GM12878 (cell line): ENCODE measurements at regions not wholly inside any gene's neighbourhood (a gene's known extent, or its start where the extent isn't known, plus 50 kb on each side); places are given as distances from the start of the nearest gene placed in this dataset.

Experiments used
- ATAC-seq: fragments of 200-7000 bp; cut with Tn5 transposase; 3 replicates; pipeline ENCODE4 v1.9.1; 2020; ENCODE audit warnings: mild to moderate bottlenecking, moderate library complexity
- BruUV-seq: library from RNA; stranded (reverse); fragments of 400-500 nt; replicated peaks from 2 replicates; lab custom pipeline; 2021; lab: Mats Ljungman, UMichigan
- CTCF ChIA-PET: fragments of 300-600 bp; sonication (Branson Sonifier 250); formaldehyde crosslinking; extraction: SDS; loops from one replicate; lab custom pipeline; 2021; ENCODE audit warnings: inconsistent platforms; lab: Yijun Ruan, JAX
- POLR2A ChIA-PET: fragments of 350-600 bp; formaldehyde crosslinking; extraction: SDS; loops from one replicate; lab custom pipeline; 2021; ENCODE audit warnings: inconsistent platforms; lab: Charles Lee
- RAD21 ChIA-PET: fragments of 300-600 bp; sonication (Branson Sonifier 250); formaldehyde crosslinking; loops from one replicate; lab custom pipeline; 2023; ENCODE audit warnings: antibody characterized with exemption; ENCODE audit not compliant: unreplicated experiment; lab: Charles Lee
- SMC1A ChIA-PET: fragments of 300-600 bp; sonication (Branson Sonifier 250); formaldehyde crosslinking; loops from one replicate; lab custom pipeline; 2023; ENCODE audit not compliant: unreplicated experiment, uncharacterized antibody; lab: Charles Lee
- DNase-seq: peaks from one replicate; pipeline ENCODE4 v3.0.0-alpha.2; 2011; ENCODE audit warnings: low read depth, low spot score
- FAIRE-seq: peaks from 3 replicates; lab custom pipeline; 2011; peaks lifted over from hg19 to GRCh38; lab: Jason Lieb, UNC
- H2AFZ ChIP-seq: 2 replicates; pipeline ENCODE4 v1.6.0; 2011; ENCODE audit warnings: low read depth, low read length, control low read depth; ENCODE audit not compliant: control insufficient read depth
- H3K27ac ChIP-seq: 2 replicates; pipeline ENCODE4 v1.5.1; 2011; ENCODE audit warnings: control low read depth; ENCODE audit not compliant: control insufficient read depth, insufficient read depth
- H3K27me3 ChIP-seq, 2 experiments: replicated peaks in 1 of 2; 2 replicates each; pipeline versions ENCODE4 v1.6.0 to v1.6.1; 2011; ENCODE audit warnings: low read length in 1 of 2; ENCODE audit not compliant: control insufficient read depth in 2 of 2, insufficient read depth in 2 of 2
- H3K36me3 ChIP-seq, 2 experiments: 2 replicates each; pipeline ENCODE4 v1.5.1; 2011; ENCODE audit warnings: low read length in 1 of 2; ENCODE audit not compliant: control insufficient read depth in 2 of 2, insufficient read depth in 2 of 2
- H3K4me1 ChIP-seq: 2 replicates; pipeline ENCODE4 v1.6.1; 2011; ENCODE audit warnings: mild to moderate bottlenecking, low read length, moderate library complexity, mixed read lengths; ENCODE audit not compliant: control insufficient read depth, insufficient read depth
- H3K4me2 ChIP-seq: 2 replicates; pipeline ENCODE4 v1.6.0; 2011; ENCODE audit warnings: control low read depth; ENCODE audit not compliant: control insufficient read depth, insufficient read depth
- H3K4me3 ChIP-seq: fragments of 200-600 bp; sonication (generic); 2 replicates; pipeline ENCODE4 v1.5.1; 2016
- H3K79me2 ChIP-seq: 2 replicates; pipeline ENCODE4 v1.6.0; 2011; ENCODE audit warnings: low read length; ENCODE audit not compliant: control insufficient read depth, insufficient read depth
- H3K9ac ChIP-seq: 2 replicates; pipeline ENCODE4 v1.8.0; 2011; ENCODE audit warnings: low read length, control low read depth, mixed read lengths; ENCODE audit not compliant: control insufficient read depth, insufficient read depth
- H3K9me3 ChIP-seq: replicated peaks from 3 replicates; pipeline ENCODE4 v1.5.1; 2011; ENCODE audit warnings: mild to moderate bottlenecking, low read length; ENCODE audit not compliant: control insufficient read depth, insufficient read depth
- H4K20me1 ChIP-seq: 2 replicates; pipeline ENCODE4 v1.6.0; 2011; ENCODE audit not compliant: control insufficient read depth, insufficient read depth
- BCL11A ChIP-seq: IDR thresholded peaks from 2 replicates; pipeline ENCODE4 v1.6.1; 2011; ENCODE audit warnings: low read depth, low read length
- BCL3 ChIP-seq: IDR thresholded peaks from 2 replicates; pipeline ENCODE4 v1.6.1; 2011; ENCODE audit warnings: borderline replicate concordance, low read depth, mild to moderate bottlenecking, moderate library complexity, low read length; ENCODE audit not compliant: insufficient read depth, poor library complexity, severe bottlenecking
- BMI1 ChIP-seq: fragments of 450-650 bp; IDR thresholded peaks from 2 replicates; pipeline ENCODE4 v1.6.1; 2016; ENCODE audit warnings: mild to moderate bottlenecking, moderate library complexity, borderline replicate concordance
- CBX3 ChIP-seq: fragments of 200-600 bp; sonication (generic); IDR thresholded peaks from 2 replicates; pipeline ENCODE4 v1.6.1; 2016; ENCODE audit warnings: low read depth, borderline replicate concordance
- CEBPZ ChIP-seq: fragments of 150-350 bp; IDR thresholded peaks from 2 replicates; pipeline ENCODE4 v1.6.1; 2016; ENCODE audit warnings: low read depth, low read length
- CHD4 ChIP-seq: fragments of 200-600 bp; sonication (generic); IDR thresholded peaks from 2 replicates; pipeline ENCODE4 v1.6.1; 2016; ENCODE audit warnings: mild to moderate bottlenecking
- MEF2B ChIP-seq: fragments of 450-650 bp; IDR thresholded peaks from 2 replicates; pipeline ENCODE4 v1.6.1; 2018; ENCODE audit warnings: mild to moderate bottlenecking, moderate library complexity; ENCODE audit not compliant: partially characterized antibody, poor library complexity, severe bottlenecking
- POLR2A ChIP-seq: IDR thresholded peaks from 2 replicates; pipeline ENCODE4 v1.6.1; 2011; ENCODE audit warnings: low read depth, mild to moderate bottlenecking, low read length
- RELA ChIP-seq: fragments of 450-650 bp; IDR thresholded peaks from 2 replicates; pipeline ENCODE4 v1.8.0; 2014; ENCODE audit warnings: borderline replicate concordance; ENCODE audit not compliant: partially characterized antibody
- SKIL ChIP-seq: fragments of 450-650 bp; IDR thresholded peaks from 2 replicates; pipeline ENCODE4 v1.6.1; 2017; ENCODE audit warnings: mild to moderate bottlenecking, low read depth, inconsistent platforms; ENCODE audit not compliant: poor library complexity, severe bottlenecking
- SMC3 ChIP-seq: IDR thresholded peaks from 2 replicates; pipeline ENCODE4 v1.6.1; 2011; ENCODE audit warnings: low read length, improper control_type of control experiment, borderline replicate concordance
- STAT1 ChIP-seq: fragments of 450-650 bp; conservative IDR thresholded peaks from 2 replicates; pipeline ENCODE4 v1.6.1; 2014; ENCODE audit warnings: antibody characterized with exemption, mild to moderate bottlenecking
- YY1 ChIP-seq: IDR thresholded peaks from 2 replicates; pipeline ENCODE4 v1.6.1; 2011; ENCODE audit warnings: low read depth, mild to moderate bottlenecking, low read length
- ZNF687 ChIP-seq: fragments of 450-650 bp; IDR thresholded peaks from 2 replicates; pipeline ENCODE4 v1.6.1; 2017; ENCODE audit warnings: mild to moderate bottlenecking, moderate library complexity
- ZSCAN29 ChIP-seq: fragments of 450-650 bp; IDR thresholded peaks from 2 replicates; pipeline ENCODE4 v1.6.1; 2017; ENCODE audit warnings: mild to moderate bottlenecking, moderate library complexity
- WGBS: methylation state at CpG from one replicate; pipeline ENCODE4 v1.1.6; 2016; ENCODE audit warnings: low lambda C conversion rate; ENCODE audit not compliant: insufficient replicate concordance, insufficient coverage; ENCODE audit errors: missing lambda C conversion rate; 5-methylcytosine and 5-hydroxymethylcytosine counted together
- in situ Hi-C: fragments of 300-500 bp; cut with MboI; formaldehyde crosslinking; loops from 9 replicates; pipeline ENCODE4 v1.14.3; 2018; ENCODE audit warnings: mixed read lengths
- intact Hi-C: fragments of 100-400 bp; cut with micrococcal nuclease; formaldehyde crosslinking; loops from one replicate; pipeline ENCODE4 v1.14.2; 2022; ENCODE audit not compliant: unreplicated experiment

- Histone ChIP-seq H3K9ac (no peak overlapping the region), H3K27me3 (peaks cover 0 to 2% of the 10 kb centered on the region in 2 experiments; a peak in 1 of 4 replicates), H4K20me1 (no peaks in the 10 kb centered on the region), H2AFZ (no peak overlapping the region), H3K27ac (no peak overlapping the region), H3K36me3 (no peaks in the 10 kb centered on the region), H3K4me2 (no peak overlapping the region), H3K4me3 (no peak overlapping the region), H3K79me2 (no peaks in the 10 kb centered on the region), H3K4me1 (no peaks in the 10 kb centered on the region), H3K9me3 (no peaks in the 10 kb centered on the region)
- CTCF ChIA-PET = no interaction called here
- DNase-seq (no peak), ATAC-seq (no peak), FAIRE-seq (no peak)
- BruUV-seq = no TSS peak
- POLR2A ChIA-PET = no interaction called here
- RAD21 ChIA-PET = no interaction called here
- WGBS = 15% methylated on average over 5 of the region's 5 CpGs
- in situ Hi-C loops (no loop called here), intact Hi-C loops (no loop called here)
- SMC1A ChIA-PET = no interaction called here
- TF ChIP-seq CHD4 (no peak), MEF2B (no peak), YY1 (no peak), ZNF687 (no peak), SKIL (no peak), POLR2A (no peak), BCL11A (no peak), CEBPZ (no peak), CBX3 (no peak), BCL3 (no peak), ZSCAN29 (no peak), SMC3 (no peak), BMI1 (no peak), RELA (no peak), STAT1 (no peak)
These were observed 365.7 kb downstream of the MAFB start for GRCh38 chr20:40323361-40323794.
